IPS-20b (cell line): ENCODE measurements at regions not wholly inside any gene's neighbourhood (a gene's known extent, or its start where the extent isn't known, plus 50 kb on each side); places are given as distances from the start of the nearest gene placed in this dataset.
"Not testable (repeated sequence)": the region's sequence is repeated elsewhere in the genome, so short reads cannot be mapped to it uniquely, and the experiment has no call there.

Experiments used
- H3K27ac ChIP-seq: one replicate; pipeline ENCODE4 v1.5.1; 2013; ENCODE audit warnings: low read length
- H3K27me3 ChIP-seq: 2 replicates; pipeline ENCODE4 v1.6.1; 2013; ENCODE audit warnings: mild to moderate bottlenecking, low read length, inconsistent platforms; ENCODE audit not compliant: insufficient read depth
- H3K36me3 ChIP-seq: 2 replicates; pipeline ENCODE4 v1.6.1; 2013; ENCODE audit warnings: low read depth, mild to moderate bottlenecking, inconsistent platforms, low read length, moderate library complexity; ENCODE audit not compliant: insufficient read depth
- H3K4me1 ChIP-seq: 2 replicates; pipeline ENCODE4 v1.6.1; 2013; ENCODE audit warnings: mild to moderate bottlenecking, control low read depth, inconsistent platforms, low read length, moderate library complexity; ENCODE audit not compliant: insufficient read depth
- H3K4me3 ChIP-seq: 2 replicates; pipeline ENCODE4 v1.5.1; 2013; ENCODE audit warnings: mild to moderate bottlenecking, low read length, inconsistent platforms
- H3K9ac ChIP-seq: 2 replicates; pipeline ENCODE4 v1.6.1; 2013; ENCODE audit warnings: low read depth, mild to moderate bottlenecking, inconsistent platforms, low read length, moderate library complexity
- H3K9me3 ChIP-seq: 2 replicates; pipeline ENCODE4 v1.6.1; 2013; ENCODE audit warnings: mild to moderate bottlenecking, low read depth, low read length, inconsistent platforms; ENCODE audit not compliant: insufficient read depth

- Histone ChIP-seq H3K4me1 (no peaks in the 10 kb centered on the region), H3K4me3 (no peak overlapping the region), H3K36me3 (no peaks in the 10 kb centered on the region), H3K9ac (no peak overlapping the region), H3K27ac (no peak overlapping the region), H3K27me3 (peaks cover 41% of the 10 kb centered on the region), H3K9me3 (no peaks in the 10 kb centered on the region)
Observed at GRCh38 chr2:118761771-118762170, 85.7 kb downstream of the EN1 start.

- Histone ChIP-seq H3K9ac (no peak overlapping the region), H3K4me3 (no peak overlapping the region), H3K27ac (no peak overlapping the region), H3K27me3 (no peaks in the 10 kb centered on the region; the same call in 1 of the 2 replicates), H3K9me3 (no peaks in the 10 kb centered on the region), H3K4me1 (peaks cover 10% of the 10 kb centered on the region; the same call in 1 of the 2 replicates), H3K36me3 (no peaks in the 10 kb centered on the region)
Observed at GRCh38 chr2:118755901-118756300, 91.5 kb downstream of the EN1 start.

GRCh38 chr2:118755384-118755783 is 92.1 kb downstream of the EN1 start:
- no peaks in the 10 kb centered on the region; the same call in 1 of the 2 replicates for H3K27me3 ChIP-seq

GRCh38 chr2:118752762-118753429 is 94.6 kb downstream of the EN1 start:
- Histone ChIP-seq H3K9me3 (no peaks in the 10 kb centered on the region), H3K27ac (no peak overlapping the region), H3K36me3 (no peaks in the 10 kb centered on the region), H3K4me1 (peaks cover 10% of the 10 kb centered on the region; the same call in 1 of the 2 replicates), H3K9ac (no peak overlapping the region), H3K4me3 (no peak overlapping the region), H3K27me3 (no peaks in the 10 kb centered on the region; the same call in 1 of the 2 replicates)

More at GRCh38 chr2:118755384-118755783, 92.1 kb downstream of the EN1 start:
- peaks cover 10% of the 10 kb centered on the region; the same call in 1 of the 2 replicates for H3K4me1 ChIP-seq
- no peaks in the 10 kb centered on the region for H3K9me3 ChIP-seq
- no peak overlapping the region for H3K4me3 ChIP-seq
- H3K9ac ChIP-seq = no peak overlapping the region
- H3K27ac ChIP-seq = no peak overlapping the region
- no peaks in the 10 kb centered on the region for H3K36me3 ChIP-seq

GRCh38 chr2:118750959-118751565 is 96.4 kb downstream of the EN1 start:
- Histone ChIP-seq H3K9me3 (peaks cover 5% of the 10 kb centered on the region; the same call in 1 of the 2 replicates), H3K9ac (no peak overlapping the region), H3K4me3 (no peak overlapping the region), H3K27me3 (no peaks in the 10 kb centered on the region; the same call in 1 of the 2 replicates), H3K27ac (no peak overlapping the region), H3K4me1 (peaks cover 8% of the 10 kb centered on the region; the same call in 1 of the 2 replicates), H3K36me3 (no peaks in the 10 kb centered on the region)

- no peaks in the 10 kb centered on the region for H3K4me1 ChIP-seq
- no peaks in the 10 kb centered on the region for H3K27me3 ChIP-seq
- peaks cover 26% of the 10 kb centered on the region for H3K9me3 ChIP-seq
- H3K4me3 ChIP-seq = no peak overlapping the region
- H3K9ac ChIP-seq = no peak overlapping the region
- no peak overlapping the region for H3K27ac ChIP-seq
- H3K36me3 ChIP-seq = no peaks in the 10 kb centered on the region
Observed at GRCh38 chr2:118748245-118748885, 99.1 kb downstream of the EN1 start.

- Histone ChIP-seq H3K9me3 (peaks cover 26% of the 10 kb centered on the region), H3K4me3 (no peak overlapping the region), H3K27me3 (no peaks in the 10 kb centered on the region)
Observed at GRCh38 chr2:118747637-118748036, 99.8 kb downstream of the EN1 start.

GRCh38 chr2:118747066-118747465 is 100.4 kb downstream of the EN1 start:
- Histone ChIP-seq H3K27ac (no peak overlapping the region), H3K9me3 (peaks cover 26% of the 10 kb centered on the region), H3K27me3 (no peaks in the 10 kb centered on the region), H3K4me3 (no peak overlapping the region), H3K4me1 (no peaks in the 10 kb centered on the region), H3K36me3 (no peaks in the 10 kb centered on the region), H3K9ac (no peak overlapping the region)

More at GRCh38 chr2:118747637-118748036, 99.8 kb downstream of the EN1 start:
- no peaks in the 10 kb centered on the region for H3K4me1 ChIP-seq
- H3K36me3 ChIP-seq = no peaks in the 10 kb centered on the region
- no peak overlapping the region for H3K27ac ChIP-seq
- no peak overlapping the region for H3K9ac ChIP-seq

GRCh38 chr2:118744682-118745181 is 102.7 kb downstream of the EN1 start:
- H3K27me3 ChIP-seq, H3K27ac ChIP-seq, H3K4me1 ChIP-seq, H3K4me3 ChIP-seq, H3K36me3 ChIP-seq, H3K9ac ChIP-seq: not testable (repeated sequence)
- H3K9me3 ChIP-seq = peaks cover 26% of the 10 kb centered on the region

GRCh38 chr2:118738524-118739308 is 108.7 kb downstream of the EN1 start:
- H3K9ac ChIP-seq = no peak overlapping the region
- no peaks in the 10 kb centered on the region for H3K9me3 ChIP-seq
- no peak overlapping the region for H3K4me3 ChIP-seq
- H3K27me3 ChIP-seq = no peaks in the 10 kb centered on the region
- H3K36me3 ChIP-seq = no peaks in the 10 kb centered on the region
- H3K27ac ChIP-seq = no peak overlapping the region
- H3K4me1 ChIP-seq = peaks cover 13% of the 10 kb centered on the region

GRCh38 chr2:118738106-118738505 is 109.3 kb downstream of the EN1 start:
- Histone ChIP-seq H3K9ac (no peak overlapping the region), H3K27me3 (no peaks in the 10 kb centered on the region), H3K4me3 (no peak overlapping the region), H3K9me3 (no peaks in the 10 kb centered on the region), H3K27ac (no peak overlapping the region), H3K36me3 (no peaks in the 10 kb centered on the region), H3K4me1 (peaks cover 13% of the 10 kb centered on the region)
